Stimulated activated naive B cell treated with anti-CD40 and anti-IgM and Interleukin-4, amounts not matched to agents 10 μg/mL and 1 μg/mL and 100 μg/mL, for 72 hours (primary cell): ENCODE measurements at regions not wholly inside any gene's neighbourhood (a gene's known extent, or its start where the extent isn't known, plus 50 kb on each side); places are given as distances from the start of the nearest gene placed in this dataset.
A peak's percentile ranks its signal among the peaks of the same experiment; 100 is the strongest.

Source experiments
- ATAC-seq, 2 donors: fragments of 150-1000 bp; cut with Tn5 transposase; replicated peaks; 2 replicates each; pipeline ENCODE4 v1.10.0; 2021; ENCODE audit warnings: moderate library complexity in 1 of 2
- DNase-seq: peaks from one replicate; pipeline ENCODE4 v3.0.0; 2021
- H3K27ac Mint-ChIP-seq: one replicate; pipeline ENCODE4 v1.8.0; 2022; ENCODE audit warnings: mild to moderate bottlenecking, mixed read lengths
- H3K27me3 Mint-ChIP-seq, 2 donors: one replicate each; pipeline ENCODE4 v1.8.0; 2022; ENCODE audit warnings: mixed read lengths in 2 of 2
- H3K36me3 Mint-ChIP-seq, 2 donors: one replicate each; pipeline ENCODE4 v1.8.0; 2022; ENCODE audit warnings: mixed read lengths in 2 of 2, mild to moderate bottlenecking in 1 of 2
- H3K4me1 Mint-ChIP-seq, 2 donors: one replicate each; pipeline ENCODE4 v1.8.0; 2022; ENCODE audit warnings: mixed read lengths in 2 of 2, mild to moderate bottlenecking in 1 of 2
- H3K4me3 Mint-ChIP-seq, 2 donors: one replicate each; pipeline ENCODE4 v1.8.0; 2022; ENCODE audit warnings: mild to moderate bottlenecking in 2 of 2, mixed read lengths in 2 of 2, moderate library complexity in 1 of 2
- H3K9me3 Mint-ChIP-seq, 2 donors: one replicate each; pipeline ENCODE4 v1.8.0; 2022; ENCODE audit warnings: mixed read lengths in 2 of 2, mild to moderate bottlenecking in 1 of 2

DNA sequence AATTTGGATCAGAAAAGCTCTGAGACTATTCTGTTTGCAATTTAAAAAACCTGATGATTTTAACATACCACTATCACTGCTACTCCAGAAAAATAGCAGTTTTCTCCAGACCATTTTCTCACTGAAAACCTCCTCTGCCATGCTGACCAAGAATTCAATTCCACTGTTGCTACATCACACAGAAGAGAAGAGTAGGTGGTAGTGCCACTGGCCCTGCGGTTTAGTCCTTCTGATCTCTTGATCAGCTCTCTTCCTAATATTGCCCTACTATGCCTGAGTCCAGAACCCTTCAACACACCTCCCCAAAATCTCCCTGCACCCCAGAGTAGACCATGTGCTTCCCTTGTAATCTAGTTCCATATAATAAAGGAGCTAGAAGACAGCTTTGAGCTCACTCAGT is 55.8 kb upstream of the HS3ST1 start:
- Mint-ChIP-seq H3K4me1 (no peaks in the 10 kb centered on the region), H3K9me3 (no peaks in the 10 kb centered on the region), H3K4me3 (no peak overlapping the region), H3K36me3 (no peaks in the 10 kb centered on the region), H3K27me3 (no peaks in the 10 kb centered on the region), H3K27ac (no peak overlapping the region)
- DNase-seq (no peak), ATAC-seq (no peak)

- Mint-ChIP-seq H3K27me3 (no peaks in the 10 kb centered on the region), H3K9me3 (peaks cover 0 to 2% of the 10 kb centered on the region in 2 donors)
- no peak for ATAC-seq
Measured at GRCh38 chr4:11483046-11483445, 54.4 kb upstream of the HS3ST1 start.

DNA sequence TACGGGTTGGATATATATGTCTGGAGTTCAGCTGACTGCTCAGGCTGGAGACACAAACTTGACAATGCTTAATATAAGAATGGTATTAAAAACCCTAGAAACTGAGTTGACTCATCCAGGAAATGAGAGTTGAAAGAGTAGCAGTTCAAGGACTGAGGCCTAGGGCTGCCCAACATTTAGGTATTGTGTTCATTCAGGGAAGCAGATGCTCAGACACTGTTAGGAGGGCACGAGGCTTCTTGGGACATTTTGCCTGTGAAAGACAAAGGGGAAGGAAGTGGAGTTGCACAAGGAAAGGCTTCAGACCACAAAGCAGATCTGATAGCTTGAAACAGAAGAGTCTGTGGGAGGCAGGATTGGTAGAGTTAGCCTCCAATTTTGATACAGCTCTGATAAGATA is 52.0 kb upstream of the HS3ST1 start:
- H3K4me1 Mint-ChIP-seq, result no peaks in the 10 kb centered on the region
- ATAC-seq (peak; percentile 86 to 94), DNase-seq (no peak)
- peaks cover 2 to 3% of the 10 kb centered on the region in 2 donors for H3K9me3 Mint-ChIP-seq
- peaks cover 0 to 1% of the 10 kb centered on the region in 2 donors for H3K36me3 Mint-ChIP-seq
- no peaks in the 10 kb centered on the region for H3K27me3 Mint-ChIP-seq
- H3K4me3 Mint-ChIP-seq, result no peak overlapping the region
- no peak overlapping the region for H3K27ac Mint-ChIP-seq

More at GRCh38 chr4:11483046-11483445, 54.4 kb upstream of the HS3ST1 start:
- H3K4me1 Mint-ChIP-seq, result no peaks in the 10 kb centered on the region
- peaks cover 0 to 1% of the 10 kb centered on the region in 2 donors for H3K36me3 Mint-ChIP-seq
- H3K27ac Mint-ChIP-seq, result no peak overlapping the region
- DNase-seq, result no peak
- no peak overlapping the region for H3K4me3 Mint-ChIP-seq
